CD4-positive, alpha-beta T cell (primary cell): ENCODE measurements at regions not wholly inside any gene's neighbourhood (a gene's known extent, or its start where the extent isn't known, plus 50 kb on each side); places are given as distances from the start of the nearest gene placed in this dataset.

Experiments
- ATAC-seq: fragments of 200-7000 bp; cut with Tn5 transposase; one replicate; pipeline ENCODE4 v1.10.0; 2022; ENCODE audit warnings: mild to moderate bottlenecking; ENCODE audit not compliant: poor library complexity
- CTCF ChIA-PET: fragments of 350-600 bp; sonication (Branson Sonifier 250); formaldehyde crosslinking; loops from one replicate; lab custom pipeline; 2021; ENCODE audit warnings: antibody characterized with exemption, inconsistent platforms; lab: Charles Lee
- POLR2A ChIA-PET: fragments of 350-600 bp; sonication (Branson Sonifier 250); formaldehyde crosslinking; loops from one replicate; lab custom pipeline; 2021; ENCODE audit warnings: antibody characterized with exemption, inconsistent platforms; lab: Charles Lee
- DNase-seq, 14 experiments: peaks; one replicate each; pipeline ENCODE4 v3.0.0-alpha.2; 2013 to 2020; ENCODE audit warnings: mixed read lengths in 2 of 14
- H3K27ac ChIP-seq, 2 donors: one replicate each; pipeline versions ENCODE4 v1.5.1 to v1.7.0; 2013; ENCODE audit warnings: low read length in 2 of 2, low read depth in 1 of 2, mild to moderate bottlenecking in 1 of 2
- H3K27me3 ChIP-seq, 2 experiments: 1 replicate in 1 of 2; 2 replicates in 1 of 2; pipeline versions ENCODE4 v1.6.1 to v1.7.0; 2013; ENCODE audit warnings: low read length in 2 of 2, control low read depth in 1 of 2, mild to moderate bottlenecking in 1 of 2, moderate library complexity in 1 of 2; ENCODE audit not compliant: insufficient read depth in 2 of 2, control insufficient read depth in 1 of 2
- H3K36me3 ChIP-seq: one replicate; pipeline ENCODE4 v1.6.1; 2013; ENCODE audit warnings: low read length, control low read depth; ENCODE audit not compliant: insufficient read depth
- H3K4me1 ChIP-seq: one replicate; pipeline ENCODE4 v1.6.1; 2013; ENCODE audit warnings: low read length, control low read depth; ENCODE audit not compliant: insufficient read depth
- H3K4me3 ChIP-seq: one replicate; pipeline ENCODE4 v1.5.1; 2013; ENCODE audit warnings: mild to moderate bottlenecking, low read length, moderate library complexity
- H3K9me3 ChIP-seq, 2 experiments: 1 replicate in 1 of 2; 2 replicates in 1 of 2; pipeline versions ENCODE4 v1.6.1 to v1.7.0; 2013; ENCODE audit warnings: low read length in 2 of 2, mild to moderate bottlenecking in 2 of 2, control low read depth in 1 of 2, moderate library complexity in 1 of 2; ENCODE audit not compliant: control insufficient read depth in 1 of 2, insufficient read depth in 1 of 2
- H3K27ac Mint-ChIP-seq: one replicate; pipeline ENCODE4 v1.8.0; 2020; ENCODE audit warnings: mixed read lengths
- H3K27me3 Mint-ChIP-seq: one replicate; pipeline ENCODE4 v1.8.0; 2021; ENCODE audit warnings: mixed read lengths
- H3K36me3 Mint-ChIP-seq: one replicate; pipeline ENCODE4 v1.8.0; 2021; ENCODE audit warnings: low read depth, mixed read lengths
- H3K4me1 Mint-ChIP-seq: one replicate; pipeline ENCODE4 v1.8.0; 2021; ENCODE audit warnings: low read depth, mixed read lengths
- H3K4me3 Mint-ChIP-seq: one replicate; pipeline ENCODE4 v1.8.0; 2020; ENCODE audit warnings: mild to moderate bottlenecking, mixed read lengths
- H3K9me3 Mint-ChIP-seq: one replicate; pipeline ENCODE4 v1.8.0; 2020; ENCODE audit warnings: mixed read lengths
- CTCF ChIP-seq: fragments of 200-600 bp; IDR thresholded peaks from one replicate; pipeline ENCODE4 v1.8.0; 2022; ENCODE audit warnings: antibody characterized with exemption, mild to moderate bottlenecking
- intact Hi-C, 2 experiments: fragments of 100-400 bp; cut with DNase I in 1 of 2; cut with micrococcal nuclease in 1 of 2; formaldehyde crosslinking; loops; one replicate each; pipeline versions ENCODE4 v1.15.1 to v1.9.0; 2023 to 2025; cut with DNase I, micrococcal nuclease

GRCh38 chr21:26659182-26659581 lies 86.1 kb upstream of the CYYR1 start:
- TF ChIP-seq CTCF: no peak
- Mint-ChIP-seq H3K27ac (no peak overlapping the region), H3K36me3 (no peaks in the 10 kb centered on the region), H3K9me3 (no peaks in the 10 kb centered on the region), H3K4me1 (no peaks in the 10 kb centered on the region), H3K4me3 (no peak overlapping the region), H3K27me3 (no peaks in the 10 kb centered on the region)
- intact Hi-C loops: no loop called here
- Histone ChIP-seq H3K4me1 (no peaks in the 10 kb centered on the region), H3K36me3 (no peaks in the 10 kb centered on the region), H3K27ac (no peak overlapping the region), H3K27me3 (no peaks in the 10 kb centered on the region), H3K4me3 (no peak overlapping the region), H3K9me3 (no peaks in the 10 kb centered on the region)
- CTCF ChIA-PET: no interaction called here
- DNase-seq (no peak), ATAC-seq (no peak)
- POLR2A ChIA-PET: no interaction called here

- POLR2A ChIA-PET: no interaction called here
- no peak overlapping the region for H3K4me3 Mint-ChIP-seq
- H3K4me3 ChIP-seq: no peak overlapping the region
- H3K4me1 Mint-ChIP-seq: no peaks in the 10 kb centered on the region
- H3K9me3 Mint-ChIP-seq: peaks cover 2% of the 10 kb centered on the region
- no peaks in the 10 kb centered on the region for H3K36me3 Mint-ChIP-seq
- intact Hi-C loops: no loop called here
- H3K27me3 ChIP-seq: no peaks in the 10 kb centered on the region
- DNase-seq (no peak), ATAC-seq (no peak)
- H3K4me1 ChIP-seq: no peaks in the 10 kb centered on the region
- no peak for TF ChIP-seq CTCF
- no peaks in the 10 kb centered on the region for H3K27me3 Mint-ChIP-seq
- no peaks in the 10 kb centered on the region for H3K9me3 ChIP-seq
- CTCF ChIA-PET: no interaction called here
- H3K27ac Mint-ChIP-seq: no peak overlapping the region
- no peak overlapping the region for H3K27ac ChIP-seq
- H3K36me3 ChIP-seq: no peaks in the 10 kb centered on the region
Observed at GRCh38 chr21:26655460-26655859, 82.4 kb upstream of the CYYR1 start.

- no peaks in the 10 kb centered on the region for H3K9me3 ChIP-seq
- Mint-ChIP-seq H3K27me3 (no peaks in the 10 kb centered on the region), H3K4me3 (no peak overlapping the region), H3K9me3 (peaks cover 2% of the 10 kb centered on the region), H3K27ac (no peak overlapping the region), H3K36me3 (no peaks in the 10 kb centered on the region), H3K4me1 (no peaks in the 10 kb centered on the region)
- ChIA-PET POLR2A (no interaction called here), CTCF (no interaction called here)
- no peak for DNase-seq
- no peak overlapping the region for H3K27ac ChIP-seq
- no peak overlapping the region for H3K4me3 ChIP-seq
- intact Hi-C loops: no loop called here
- no peak for TF ChIP-seq CTCF
- no peaks in the 10 kb centered on the region for H3K36me3 ChIP-seq
- ATAC-seq: no peak
- no peaks in the 10 kb centered on the region for H3K27me3 ChIP-seq
- H3K4me1 ChIP-seq: no peaks in the 10 kb centered on the region
Observed at GRCh38 chr21:26653430-26653829, 80.3 kb upstream of the CYYR1 start.
